ENCODE measurements at regions not wholly inside any gene's neighbourhood (a gene's known extent, or its start where the extent isn't known, plus 50 kb on each side); places are given as distances from the start of the nearest gene placed in this dataset.

GRCh38 chr6:110558575-110558974 lies 82.2 kb upstream of the SLC22A16 start:
- no peak for DNase-seq (ENCODE audit: low read depth)
- no peak for TF ChIP-seq CTCF (conservative IDR thresholded peaks at IDR 0.05; ENCODE audit: control insufficient read depth, insufficient read depth, low read depth, low read length)
- H3K4me3 ChIP-seq (ENCODE audit: control insufficient read depth, low read depth, low read length): no peak overlapping the region

GRCh38 chr6:110557199-110557598 lies 80.8 kb upstream of the SLC22A16 start:
- no peak for DNase-seq (ENCODE audit: low read depth)
- H3K4me3 ChIP-seq (ENCODE audit: control insufficient read depth, low read depth, low read length): no peak overlapping the region
- no peak for TF ChIP-seq CTCF (conservative IDR thresholded peaks at IDR 0.05; ENCODE audit: control insufficient read depth, insufficient read depth, low read depth, low read length)

GRCh38 chr6:110556317-110557110 lies 80.1 kb upstream of the SLC22A16 start:
- no peak for TF ChIP-seq CTCF (conservative IDR thresholded peaks at IDR 0.05; ENCODE audit: control insufficient read depth, insufficient read depth, low read depth, low read length)
- no peak overlapping the region for H3K4me3 ChIP-seq (ENCODE audit: control insufficient read depth, low read depth, low read length)
- DNase-seq (ENCODE audit: low read depth): no peak

GRCh38 chr6:110554966-110555460 lies 78.6 kb upstream of the SLC22A16 start:
- no peak for DNase-seq (ENCODE audit: low read depth)
- TF ChIP-seq CTCF (conservative IDR thresholded peaks at IDR 0.05; ENCODE audit: control insufficient read depth, insufficient read depth, low read depth, low read length): no peak
- H3K4me3 ChIP-seq (ENCODE audit: control insufficient read depth, low read depth, low read length): no peak overlapping the region

GRCh38 chr6:110554441-110554840 lies 78.0 kb upstream of the SLC22A16 start:
- TF ChIP-seq CTCF (conservative IDR thresholded peaks at IDR 0.05; ENCODE audit: control insufficient read depth, insufficient read depth, low read depth, low read length): no peak
- H3K4me3 ChIP-seq (ENCODE audit: control insufficient read depth, low read depth, low read length): no peak overlapping the region
- DNase-seq (ENCODE audit: low read depth): no peak

GRCh38 chr6:110552901-110553641 lies 76.7 kb upstream of the SLC22A16 start:
- TF ChIP-seq CTCF (conservative IDR thresholded peaks at IDR 0.05; ENCODE audit: control insufficient read depth, insufficient read depth, low read depth, low read length): no peak

More at GRCh38 chr6:110552901-110553641, 76.7 kb upstream of the SLC22A16 start:
- no peak overlapping the region for H3K4me3 ChIP-seq (ENCODE audit: control insufficient read depth, low read depth, low read length)
- DNase-seq (ENCODE audit: low read depth): no peak

Measured in fibroblast of mammary gland (primary cell).